ENCODE measurements at regions not wholly inside any gene's neighbourhood (a gene's known extent, or its start where the extent isn't known, plus 50 kb on each side); places are given as distances from the start of the nearest gene placed in this dataset.
A peak's percentile ranks its signal among the peaks of the same experiment; 100 is the strongest.

- Mint-ChIP-seq H3K27ac (ENCODE audit: unreplicated experiment) (peak overlapping the region; percentile 53), H3K4me1 (ENCODE audit: low read depth) (peaks cover 30% of the 10 kb centered on the region), H3K27me3 (ENCODE audit: low read depth) (no peaks in the 10 kb centered on the region), H3K9me3 (ENCODE audit: low read depth) (peaks cover 4% of the 10 kb centered on the region), H3K4me3 (ENCODE audit: unreplicated experiment) (no peak overlapping the region), H3K36me3 (ENCODE audit: low read depth) (peaks cover 4% of the 10 kb centered on the region)
- TF ChIP-seq, protein P1, sequence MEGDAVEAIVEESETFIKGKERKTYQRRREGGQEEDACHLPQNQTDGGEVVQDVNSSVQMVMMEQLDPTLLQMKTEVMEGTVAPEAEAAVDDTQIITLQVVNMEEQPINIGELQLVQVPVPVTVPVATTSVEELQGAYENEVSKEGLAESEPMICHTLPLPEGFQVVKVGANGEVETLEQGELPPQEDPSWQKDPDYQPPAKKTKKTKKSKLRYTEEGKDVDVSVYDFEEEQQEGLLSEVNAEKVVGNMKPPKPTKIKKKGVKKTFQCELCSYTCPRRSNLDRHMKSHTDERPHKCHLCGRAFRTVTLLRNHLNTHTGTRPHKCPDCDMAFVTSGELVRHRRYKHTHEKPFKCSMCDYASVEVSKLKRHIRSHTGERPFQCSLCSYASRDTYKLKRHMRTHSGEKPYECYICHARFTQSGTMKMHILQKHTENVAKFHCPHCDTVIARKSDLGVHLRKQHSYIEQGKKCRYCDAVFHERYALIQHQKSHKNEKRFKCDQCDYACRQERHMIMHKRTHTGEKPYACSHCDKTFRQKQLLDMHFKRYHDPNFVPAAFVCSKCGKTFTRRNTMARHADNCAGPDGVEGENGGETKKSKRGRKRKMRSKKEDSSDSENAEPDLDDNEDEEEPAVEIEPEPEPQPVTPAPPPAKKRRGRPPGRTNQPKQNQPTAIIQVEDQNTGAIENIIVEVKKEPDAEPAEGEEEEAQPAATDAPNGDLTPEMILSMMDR (IDR thresholded peaks at IDR 0.05), result no peak
- DNase-seq (ENCODE audit: low spot score), result no peak
These were observed 117.6 kb upstream of the CCN2 start for GRCh38 chr6:132068766-132069165.

- Mint-ChIP-seq H3K4me1 (ENCODE audit: low read depth) (peaks cover 45% of the 10 kb centered on the region), H3K4me3 (ENCODE audit: unreplicated experiment) (no peak overlapping the region), H3K9me3 (ENCODE audit: low read depth) (peaks cover 4% of the 10 kb centered on the region), H3K27me3 (ENCODE audit: low read depth) (no peaks in the 10 kb centered on the region), H3K36me3 (ENCODE audit: low read depth) (peaks cover 4% of the 10 kb centered on the region), H3K27ac (ENCODE audit: unreplicated experiment) (no peak overlapping the region)
- DNase-seq (ENCODE audit: low spot score), result no peak
- TF ChIP-seq, protein P1 (IDR thresholded peaks at IDR 0.05), result no peak
These were observed 116.1 kb upstream of the CCN2 start for GRCh38 chr6:132067286-132067685.

- Mint-ChIP-seq H3K9me3 (ENCODE audit: low read depth) (peaks cover 4% of the 10 kb centered on the region), H3K4me3 (ENCODE audit: unreplicated experiment) (no peak overlapping the region), H3K36me3 (ENCODE audit: low read depth) (peaks cover 4% of the 10 kb centered on the region), H3K27ac (ENCODE audit: unreplicated experiment) (no peak overlapping the region), H3K4me1 (ENCODE audit: low read depth) (peaks cover 57% of the 10 kb centered on the region), H3K27me3 (ENCODE audit: low read depth) (no peaks in the 10 kb centered on the region)
- TF ChIP-seq, protein P1 (IDR thresholded peaks at IDR 0.05), result no peak
- no peak for DNase-seq (ENCODE audit: low spot score)
These were observed 114.4 kb upstream of the CCN2 start for GRCh38 chr6:132065556-132065955.

DNA sequence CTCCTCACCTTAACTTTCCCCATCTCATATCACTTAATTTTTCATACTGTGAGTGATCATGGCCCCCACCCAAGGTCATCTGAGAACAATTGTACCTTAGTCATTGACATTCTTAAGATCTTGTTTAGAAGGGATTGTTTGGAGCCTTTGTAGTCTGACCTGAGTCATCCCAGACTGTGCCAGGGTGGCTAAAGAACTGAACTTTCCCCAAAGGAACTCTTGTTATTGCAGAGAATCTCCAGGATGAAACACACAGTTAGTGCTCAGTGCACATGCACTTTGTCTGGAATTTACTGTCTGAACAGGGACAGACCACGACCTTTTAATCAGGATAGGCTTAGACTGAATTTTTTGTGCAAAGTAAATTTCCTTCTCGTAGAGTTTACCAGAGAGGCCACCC is 112.6 kb upstream of the CCN2 start:
- H3K4me3 Mint-ChIP-seq (ENCODE audit: unreplicated experiment), result peak overlapping the region; percentile 8

GRCh38 chr6:132063204-132063603 is 112.0 kb upstream of the CCN2 start:
- Mint-ChIP-seq H3K36me3 (ENCODE audit: low read depth) (peaks cover 4% of the 10 kb centered on the region), H3K27ac (ENCODE audit: unreplicated experiment) (peak overlapping the region; percentile 78), H3K4me3 (ENCODE audit: unreplicated experiment) (peak overlapping the region; percentile 8), H3K27me3 (ENCODE audit: low read depth) (no peaks in the 10 kb centered on the region), H3K4me1 (ENCODE audit: low read depth) (peaks cover 55% of the 10 kb centered on the region), H3K9me3 (ENCODE audit: low read depth) (peaks cover 4% of the 10 kb centered on the region)
- DNase-seq (ENCODE audit: low spot score), result no peak
- TF ChIP-seq, protein P1 (IDR thresholded peaks at IDR 0.05), result no peak

More for the DNA sequence above, 112.6 kb upstream of the CCN2 start:
- no peak for DNase-seq (ENCODE audit: low spot score)
- Mint-ChIP-seq H3K27me3 (ENCODE audit: low read depth) (no peaks in the 10 kb centered on the region), H3K9me3 (ENCODE audit: low read depth) (peaks cover 4% of the 10 kb centered on the region), H3K4me1 (ENCODE audit: low read depth) (peaks cover 55% of the 10 kb centered on the region), H3K36me3 (ENCODE audit: low read depth) (peaks cover 4% of the 10 kb centered on the region), H3K27ac (ENCODE audit: unreplicated experiment) (peak overlapping the region; percentile 78)
- TF ChIP-seq, protein P1 (IDR thresholded peaks at IDR 0.05), result no peak
